GM23338 (cell line): ENCODE measurements at regions not wholly inside any gene's neighbourhood (a gene's known extent, or its start where the extent isn't known, plus 50 kb on each side); places are given as distances from the start of the nearest gene placed in this dataset.

Experiments used
- ATAC-seq: fragments of 200-7000 bp; cut with Tn5 transposase; 3 replicates; pipeline ENCODE4 v1.9.1; 2020
- DNase-seq: peaks from one replicate; pipeline ENCODE4 v3.0.0-alpha.2; 2015; ENCODE audit warnings: low spot score
- H2AFZ ChIP-seq: fragments of 200-600 bp; sonication (generic); 2 replicates; pipeline ENCODE4 v1.8.0; 2016; ENCODE audit warnings: antibody characterized with exemption, mild to moderate bottlenecking, moderate library complexity
- H3F3A ChIP-seq: fragments of 200-600 bp; sonication (generic); replicated peaks from 2 replicates; pipeline ENCODE4 v1.8.0; 2017; ENCODE audit warnings: antibody characterized with exemption, mixed run types, low read depth
- H3K27ac ChIP-seq: fragments of 200-600 bp; sonication (generic); 2 replicates; pipeline ENCODE4 v1.6.1; 2016; ENCODE audit warnings: low read depth
- H3K27me3 ChIP-seq: fragments of 200-600 bp; sonication (generic); 2 replicates; pipeline ENCODE4 v1.8.0; 2016; ENCODE audit warnings: mild to moderate bottlenecking, mixed run types, moderate library complexity; ENCODE audit not compliant: insufficient read depth
- H3K36me3 ChIP-seq: fragments of 200-600 bp; sonication (generic); 2 replicates; pipeline ENCODE4 v1.8.0; 2016; ENCODE audit warnings: mild to moderate bottlenecking; ENCODE audit not compliant: insufficient read depth
- H3K4me1 ChIP-seq: fragments of 200-600 bp; sonication (generic); 2 replicates; pipeline ENCODE4 v1.8.0; 2016; ENCODE audit warnings: mild to moderate bottlenecking, moderate library complexity; ENCODE audit not compliant: insufficient read depth
- H3K4me2 ChIP-seq: fragments of 200-600 bp; sonication (generic); 2 replicates; pipeline ENCODE4 v1.7.1; 2017; ENCODE audit warnings: mixed run types
- H3K4me3 ChIP-seq: fragments of 200-600 bp; sonication (generic); 2 replicates; pipeline ENCODE4 v1.6.1; 2016; ENCODE audit warnings: mixed run types
- H3K79me2 ChIP-seq: fragments of 200-600 bp; sonication (generic); replicated peaks from 2 replicates; pipeline ENCODE4 v1.8.0; 2017; ENCODE audit warnings: mild to moderate bottlenecking; ENCODE audit not compliant: insufficient read depth
- H3K9me2 ChIP-seq: fragments of 200-600 bp; sonication (generic); 2 replicates; pipeline ENCODE4 v1.8.0; 2017; ENCODE audit not compliant: insufficient read depth
- H4K20me1 ChIP-seq: fragments of 200-600 bp; sonication (generic); replicated peaks from 2 replicates; pipeline ENCODE4 v1.8.0; 2017; ENCODE audit warnings: mild to moderate bottlenecking; ENCODE audit not compliant: insufficient read depth
- H3K27ac Mint-ChIP-seq: 2 replicates; pipeline ENCODE4 v1.8.0; 2020; ENCODE audit warnings: inconsistent platforms, mild to moderate bottlenecking, moderate library complexity, mixed read lengths
- H3K27me3 Mint-ChIP-seq: 3 replicates; pipeline ENCODE4 v1.8.0; 2022; ENCODE audit warnings: low read depth, mild to moderate bottlenecking, moderate library complexity, mixed read lengths, inconsistent platforms; ENCODE audit not compliant: insufficient read depth, poor library complexity
- H3K36me3 Mint-ChIP-seq: 3 replicates; pipeline ENCODE4 v1.8.0; 2021; ENCODE audit warnings: low read depth, mild to moderate bottlenecking, inconsistent platforms, moderate library complexity, mixed read lengths
- H3K4me1 Mint-ChIP-seq: 3 replicates; pipeline ENCODE4 v1.8.0; 2020; ENCODE audit warnings: mild to moderate bottlenecking, inconsistent platforms, mixed read lengths
- H3K4me3 Mint-ChIP-seq: 3 replicates; pipeline ENCODE4 v1.8.0; 2021; ENCODE audit warnings: moderate library complexity, mild to moderate bottlenecking, inconsistent platforms, mixed read lengths
- H3K9me3 Mint-ChIP-seq: 3 replicates; pipeline ENCODE4 v1.8.0; 2020; ENCODE audit warnings: moderate library complexity, mild to moderate bottlenecking, inconsistent platforms, mixed read lengths
- CREB1 ChIP-seq: fragments of 250-450 bp; sonication (Bioruptor Pico); IDR thresholded peaks from 2 replicates; pipeline ENCODE4 v1.5.0; 2020; ENCODE audit warnings: low read depth, mild to moderate bottlenecking, moderate library complexity
- CTCF ChIP-seq, 2 experiments: fragments of 200-600 bp in 1 of 2; sonication (generic) in 1 of 2; conservative IDR thresholded peaks; 2 replicates each; pipeline versions ENCODE4 v1.5.1 to v1.6.1; 2016 to 2017; ENCODE audit warnings: antibody characterized with exemption in 2 of 2, low read depth in 2 of 2, mild to moderate bottlenecking in 2 of 2, moderate library complexity in 1 of 2
- ETS1 ChIP-seq: IDR thresholded peaks from 2 replicates; pipeline ENCODE4 v1.6.1; 2016; ENCODE audit warnings: antibody characterized with exemption
- EZH2 ChIP-seq: fragments of 200-600 bp; sonication (generic); IDR thresholded peaks from one replicate; pipeline ENCODE4 v1.8.0; 2017; ENCODE audit warnings: antibody characterized with exemption, mild to moderate bottlenecking, low read depth; ENCODE audit not compliant: unreplicated experiment
- EZH2phosphoT487 ChIP-seq: fragments of 200-600 bp; sonication (generic); IDR thresholded peaks from one replicate; pipeline ENCODE4 v1.8.1; 2018; ENCODE audit warnings: antibody characterized with exemption; ENCODE audit not compliant: unreplicated experiment
- JUNB ChIP-seq: IDR thresholded peaks from one replicate; pipeline ENCODE4 v1.6.1; 2016; ENCODE audit warnings: antibody characterized with exemption; ENCODE audit not compliant: unreplicated experiment
- NANOG ChIP-seq: IDR thresholded peaks from 2 replicates; pipeline ENCODE4 v1.6.1; 2016; ENCODE audit warnings: antibody characterized with exemption, borderline replicate concordance
- POLR2AphosphoS5 ChIP-seq: IDR thresholded peaks from 2 replicates; pipeline ENCODE4 v1.6.1; 2016; ENCODE audit warnings: antibody characterized with exemption, low read depth
- REST ChIP-seq: IDR thresholded peaks from one replicate; pipeline ENCODE4 v1.6.1; 2018; ENCODE audit warnings: antibody characterized with exemption; ENCODE audit not compliant: unreplicated experiment
- STAT1 ChIP-seq: IDR thresholded peaks from one replicate; pipeline ENCODE4 v1.6.1; 2016; ENCODE audit warnings: antibody characterized with exemption; ENCODE audit not compliant: unreplicated experiment
- ZNF114 ChIP-seq: fragments of 250-450 bp; sonication (Bioruptor Pico); IDR thresholded peaks from 2 replicates; pipeline ENCODE4 v1.5.0; 2020; ENCODE audit warnings: mild to moderate bottlenecking, moderate library complexity
- ZNF331 ChIP-seq: fragments of 250-450 bp; sonication (Bioruptor Pico); IDR thresholded peaks from 2 replicates; pipeline ENCODE4 v1.5.0; 2020; ENCODE audit warnings: low read depth, mild to moderate bottlenecking, moderate library complexity

- H3K4me1 Mint-ChIP-seq = no peaks in the 10 kb centered on the region
- ATAC-seq = no peak
- H3K79me2 ChIP-seq = no peaks in the 10 kb centered on the region
- H3K27me3 Mint-ChIP-seq = peaks cover 2% of the 10 kb centered on the region
- TF ChIP-seq STAT1 (no peak), CREB1 (CRISPR knock-in tag) (no peak), ETS1 (no peak), POLR2AphosphoS5 (no peak), NANOG (no peak), EZH2phosphoT487 (no peak), REST (no peak), CTCF (conservative IDR thresholded peaks at IDR 0.05; ENCODE audit: low read depth in 2 of 2) (no peak)
- H3K4me2 ChIP-seq = no peak overlapping the region
- H3K27ac ChIP-seq = no peak overlapping the region
- H3K4me3 Mint-ChIP-seq = no peak overlapping the region
- H3K36me3 Mint-ChIP-seq = no peaks in the 10 kb centered on the region
- H3K27me3 ChIP-seq = no peaks in the 10 kb centered on the region
- H3K9me2 ChIP-seq = no peaks in the 10 kb centered on the region
- H3K27ac Mint-ChIP-seq = no peak overlapping the region
- no peaks in the 10 kb centered on the region for H3K4me1 ChIP-seq
- H3K9me3 Mint-ChIP-seq = peaks cover 2% of the 10 kb centered on the region; the same call in 2 of the 3 replicates
- no peak for DNase-seq
- H3F3A ChIP-seq = no peaks in the 10 kb centered on the region
- H3K4me3 ChIP-seq = no peak overlapping the region
- no peak overlapping the region for H2AFZ ChIP-seq
- no peaks in the 10 kb centered on the region for H3K36me3 ChIP-seq
- no peaks in the 10 kb centered on the region for H4K20me1 ChIP-seq
Observed at GRCh38 chr3:103976931-103977339, 1389.8 kb upstream of the ALCAM start.

GRCh38 chr3:103977417-103977816 lies 1389.3 kb upstream of the ALCAM start:
- no peak overlapping the region for H3K4me2 ChIP-seq
- H3K79me2 ChIP-seq = no peaks in the 10 kb centered on the region
- Mint-ChIP-seq H3K9me3 (peaks cover 2% of the 10 kb centered on the region; the same call in 2 of the 3 replicates), H3K27ac (no peak overlapping the region), H3K4me3 (no peak overlapping the region), H3K36me3 (no peaks in the 10 kb centered on the region), H3K4me1 (no peaks in the 10 kb centered on the region), H3K27me3 (no peaks in the 10 kb centered on the region)
- no peaks in the 10 kb centered on the region for H3K27me3 ChIP-seq
- no peaks in the 10 kb centered on the region for H3K9me2 ChIP-seq
- TF ChIP-seq JUNB (no peak), EZH2phosphoT487 (no peak), REST (no peak), STAT1 (no peak), ZNF331 (CRISPR knock-in tag) (no peak), EZH2 (no peak), POLR2AphosphoS5 (no peak), ZNF114 (no peak)
- H3F3A ChIP-seq = no peaks in the 10 kb centered on the region
- ATAC-seq (no peak), DNase-seq (no peak)
- no peaks in the 10 kb centered on the region for H3K36me3 ChIP-seq
- H3K4me1 ChIP-seq = no peaks in the 10 kb centered on the region
- no peak overlapping the region for H3K27ac ChIP-seq
- no peaks in the 10 kb centered on the region for H4K20me1 ChIP-seq
- H2AFZ ChIP-seq = no peak overlapping the region
- H3K4me3 ChIP-seq = no peak overlapping the region
